Loucy (cell line): ENCODE measurements at regions not wholly inside any gene's neighbourhood (a gene's known extent, or its start where the extent isn't known, plus 50 kb on each side); places are given as distances from the start of the nearest gene placed in this dataset.

Experiments
- H2AFZ ChIP-seq: fragments of 200-600 bp; sonication (generic); 2 replicates; pipeline ENCODE4 v1.6.0; 2016; ENCODE audit warnings: antibody characterized with exemption, mild to moderate bottlenecking, low read length, moderate library complexity
- H3F3A ChIP-seq: fragments of 200-600 bp; 2 replicates; pipeline ENCODE4 v1.6.0; 2016; ENCODE audit warnings: antibody characterized with exemption, low read depth, mild to moderate bottlenecking
- H3K27me3 ChIP-seq: fragments of 200-600 bp; sonication (generic); 2 replicates; pipeline ENCODE4 v1.6.1; 2014; ENCODE audit warnings: low read length, mild to moderate bottlenecking; ENCODE audit not compliant: insufficient read depth, poor library complexity, severe bottlenecking
- H3K36me3 ChIP-seq: fragments of 200-600 bp; sonication (generic); 2 replicates; pipeline ENCODE4 v1.6.1; 2016; ENCODE audit warnings: low read length; ENCODE audit not compliant: insufficient read depth
- H3K4me1 ChIP-seq: fragments of 200-600 bp; sonication (generic); 2 replicates; pipeline ENCODE4 v1.5.1; 2014; ENCODE audit warnings: low read length, mild to moderate bottlenecking; ENCODE audit not compliant: insufficient read depth, poor library complexity, severe bottlenecking
- H3K4me2 ChIP-seq: fragments of 200-600 bp; sonication (generic); 2 replicates; pipeline ENCODE4 v1.6.0; 2014; ENCODE audit warnings: antibody characterized with exemption, low read length, low read depth, mild to moderate bottlenecking; ENCODE audit not compliant: poor library complexity, severe bottlenecking
- H3K4me3 ChIP-seq: fragments of 200-600 bp; sonication (generic); 2 replicates; pipeline ENCODE4 v1.5.1; 2014; ENCODE audit warnings: low read length, mild to moderate bottlenecking, mixed read lengths; ENCODE audit not compliant: poor library complexity, severe bottlenecking
- H3K79me2 ChIP-seq: fragments of 200-600 bp; sonication (generic); 2 replicates; pipeline ENCODE4 v1.6.1; 2014; ENCODE audit warnings: low read length; ENCODE audit not compliant: insufficient read depth
- H3K9ac ChIP-seq: fragments of 200-600 bp; sonication (generic); 2 replicates; pipeline ENCODE4 v1.6.0; 2014; ENCODE audit warnings: mild to moderate bottlenecking, low read depth, low read length, moderate library complexity; ENCODE audit not compliant: poor library complexity, severe bottlenecking
- H3K9me2 ChIP-seq: fragments of 200-600 bp; sonication (generic); replicated peaks from 2 replicates; pipeline ENCODE4 v1.6.1; 2016; ENCODE audit warnings: low read depth, low read length, mixed read lengths
- H3K9me3 ChIP-seq: fragments of 200-600 bp; sonication (generic); 2 replicates; pipeline ENCODE4 v1.6.1; 2014; ENCODE audit warnings: mild to moderate bottlenecking, antibody characterized with exemption, low read length, low read depth; ENCODE audit not compliant: insufficient read depth
- H4K20me1 ChIP-seq: fragments of 200-600 bp; sonication (generic); 2 replicates; pipeline ENCODE4 v1.6.0; 2014; ENCODE audit warnings: antibody characterized with exemption, low read length, mild to moderate bottlenecking; ENCODE audit not compliant: insufficient read depth, poor library complexity, severe bottlenecking
- EZH2phosphoT487 ChIP-seq: fragments of 200-600 bp; IDR thresholded peaks from 2 replicates; pipeline ENCODE4 v1.6.1; 2018; ENCODE audit warnings: antibody characterized with exemption, mild to moderate bottlenecking, moderate library complexity, borderline replicate concordance
- TF ChIP-seq, protein P1 (sequence below): fragments of 200-600 bp; sonication (generic); conservative IDR thresholded peaks from 2 replicates; pipeline ENCODE4 v1.5.1; 2014; ENCODE audit warnings: mild to moderate bottlenecking, antibody characterized with exemption, low read length

DNA sequence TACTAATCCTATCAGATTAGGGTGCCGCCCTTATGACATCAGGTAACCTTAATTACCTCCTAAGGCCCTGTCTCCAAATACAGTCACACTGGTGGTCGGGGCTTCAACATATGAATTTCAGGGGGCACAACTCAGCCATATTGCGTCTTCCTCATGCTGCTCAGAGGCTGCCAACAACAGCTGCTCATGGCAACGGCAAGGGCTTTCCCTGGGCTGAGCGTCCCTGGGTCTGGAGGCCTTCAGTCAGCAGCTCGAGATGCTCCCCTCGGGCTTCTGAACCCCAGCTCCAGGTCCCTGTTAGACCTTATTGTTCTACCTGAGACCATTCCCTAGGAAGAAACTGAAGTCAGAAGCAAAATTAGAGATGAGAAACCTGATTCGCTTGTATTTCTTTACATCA is 157.2 kb downstream of the TMEM132E start:
- Histone ChIP-seq H3K9me3 (no peaks in the 10 kb centered on the region), H3K4me2 (no peak overlapping the region), H3K9me2 (no peaks in the 10 kb centered on the region), H2AFZ (no peak overlapping the region), H3K4me3 (no peak overlapping the region), H3K4me1 (no peaks in the 10 kb centered on the region), H3K36me3 (no peaks in the 10 kb centered on the region), H4K20me1 (no peaks in the 10 kb centered on the region), H3K27me3 (no peaks in the 10 kb centered on the region), H3K9ac (no peak overlapping the region), H3K79me2 (no peaks in the 10 kb centered on the region), H3F3A (no peaks in the 10 kb centered on the region)
- TF ChIP-seq EZH2phosphoT487 = no peak
- TF ChIP-seq, protein P1, sequence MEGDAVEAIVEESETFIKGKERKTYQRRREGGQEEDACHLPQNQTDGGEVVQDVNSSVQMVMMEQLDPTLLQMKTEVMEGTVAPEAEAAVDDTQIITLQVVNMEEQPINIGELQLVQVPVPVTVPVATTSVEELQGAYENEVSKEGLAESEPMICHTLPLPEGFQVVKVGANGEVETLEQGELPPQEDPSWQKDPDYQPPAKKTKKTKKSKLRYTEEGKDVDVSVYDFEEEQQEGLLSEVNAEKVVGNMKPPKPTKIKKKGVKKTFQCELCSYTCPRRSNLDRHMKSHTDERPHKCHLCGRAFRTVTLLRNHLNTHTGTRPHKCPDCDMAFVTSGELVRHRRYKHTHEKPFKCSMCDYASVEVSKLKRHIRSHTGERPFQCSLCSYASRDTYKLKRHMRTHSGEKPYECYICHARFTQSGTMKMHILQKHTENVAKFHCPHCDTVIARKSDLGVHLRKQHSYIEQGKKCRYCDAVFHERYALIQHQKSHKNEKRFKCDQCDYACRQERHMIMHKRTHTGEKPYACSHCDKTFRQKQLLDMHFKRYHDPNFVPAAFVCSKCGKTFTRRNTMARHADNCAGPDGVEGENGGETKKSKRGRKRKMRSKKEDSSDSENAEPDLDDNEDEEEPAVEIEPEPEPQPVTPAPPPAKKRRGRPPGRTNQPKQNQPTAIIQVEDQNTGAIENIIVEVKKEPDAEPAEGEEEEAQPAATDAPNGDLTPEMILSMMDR = no peak

DNA sequence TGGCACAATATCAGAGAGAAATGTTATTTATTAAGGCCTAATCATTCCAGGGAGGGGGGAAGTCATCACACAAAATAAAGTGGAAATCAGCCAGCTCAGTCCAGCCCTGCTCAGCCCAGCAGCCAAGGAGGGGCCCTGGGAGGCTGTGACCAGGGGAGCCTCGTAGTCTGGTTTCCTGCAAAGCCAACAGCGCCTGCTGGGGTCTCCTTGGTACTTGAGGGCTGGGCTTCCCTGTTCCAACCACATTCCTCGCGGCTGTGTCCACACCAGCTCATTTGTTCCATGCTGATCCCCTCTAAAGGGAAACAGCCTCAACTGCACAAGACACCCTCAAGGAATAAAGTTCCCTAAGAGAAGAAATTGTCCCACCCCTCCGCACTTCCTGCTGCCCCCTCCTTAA is 154.0 kb downstream of the TMEM132E start:
- Histone ChIP-seq H3K79me2 (no peaks in the 10 kb centered on the region), H2AFZ (no peak overlapping the region), H3F3A (no peaks in the 10 kb centered on the region), H3K36me3 (no peaks in the 10 kb centered on the region), H3K4me3 (no peak overlapping the region), H3K9me2 (no peaks in the 10 kb centered on the region), H4K20me1 (no peaks in the 10 kb centered on the region), H3K4me1 (no peaks in the 10 kb centered on the region), H3K27me3 (no peaks in the 10 kb centered on the region), H3K9ac (no peak overlapping the region), H3K9me3 (no peaks in the 10 kb centered on the region), H3K4me2 (no peak overlapping the region)
- TF ChIP-seq EZH2phosphoT487 = no peak
- TF ChIP-seq, protein P1 = no peak

DNA sequence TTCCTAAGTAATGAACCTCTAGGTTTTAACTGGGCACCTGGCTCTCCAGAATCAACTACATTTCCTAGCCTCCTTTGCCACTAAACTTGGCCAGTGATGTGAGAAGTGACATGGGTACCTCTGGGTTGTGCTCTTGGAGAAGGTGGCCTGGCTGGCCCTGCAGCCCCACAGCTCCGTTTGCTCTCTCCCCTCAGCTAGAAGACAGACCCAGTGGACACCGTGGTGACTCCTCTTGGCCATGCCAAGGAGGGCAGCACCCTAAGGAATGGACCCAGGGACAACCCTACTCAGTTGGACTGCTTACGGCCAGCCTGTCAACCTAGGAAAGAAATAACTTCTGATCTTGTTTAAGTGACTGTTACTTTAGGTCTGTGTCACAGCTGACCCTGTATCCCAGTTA is 151.4 kb downstream of the TMEM132E start:
- no peaks in the 10 kb centered on the region for H3K9me3 ChIP-seq
- no peak overlapping the region for H2AFZ ChIP-seq
- no peaks in the 10 kb centered on the region for H3K4me1 ChIP-seq
- TF ChIP-seq EZH2phosphoT487 = no peak
- TF ChIP-seq, protein P1 = no peak
- no peak overlapping the region for H3K4me2 ChIP-seq
- no peaks in the 10 kb centered on the region for H3K27me3 ChIP-seq
- H3K79me2 ChIP-seq = no peaks in the 10 kb centered on the region
- no peaks in the 10 kb centered on the region for H3F3A ChIP-seq
- H3K36me3 ChIP-seq = no peaks in the 10 kb centered on the region
- H3K4me3 ChIP-seq = no peak overlapping the region
- H3K9me2 ChIP-seq = no peaks in the 10 kb centered on the region
- H3K9ac ChIP-seq = no peak overlapping the region
- no peaks in the 10 kb centered on the region for H4K20me1 ChIP-seq
